ENCODE measurements at regions not wholly inside any gene's neighbourhood (a gene's known extent, or its start where the extent isn't known, plus 50 kb on each side); places are given as distances from the start of the nearest gene placed in this dataset.
"Not testable (repeated sequence)": the region's sequence is repeated elsewhere in the genome, so short reads cannot be mapped to it uniquely, and the experiment has no call there.

DNA sequence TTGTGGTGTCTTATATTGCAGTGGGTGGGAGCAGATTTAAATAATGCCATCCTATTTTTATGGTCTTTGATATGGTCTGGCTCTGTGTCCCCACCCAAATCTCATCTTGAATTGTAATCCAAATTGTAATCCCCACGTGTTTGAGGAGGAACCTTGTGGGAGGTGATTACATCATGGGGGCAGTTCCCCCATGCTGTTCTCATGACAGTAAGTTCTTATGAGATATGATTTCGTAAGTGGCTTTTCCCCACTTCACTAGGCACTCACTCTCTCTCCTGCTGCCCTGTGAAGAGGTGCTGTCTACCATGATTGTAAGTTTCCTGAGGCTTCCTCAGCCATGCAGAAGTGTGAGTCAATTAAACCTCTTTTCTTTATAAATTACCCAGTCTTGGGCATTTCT, 107.6 kb downstream of the TNFSF18 start:
- not testable (repeated sequence) for TF ChIP-seq FOXM1 (IDR thresholded peaks at IDR 0.05; ENCODE audit: borderline replicate concordance); L3MBTL2 (conservative IDR thresholded peaks at IDR 0.05)

Data from HEK293T (cell line).